ENCODE measurements at regions not wholly inside any gene's neighbourhood (a gene's known extent, or its start where the extent isn't known, plus 50 kb on each side); places are given as distances from the start of the nearest gene placed in this dataset.

DNA sequence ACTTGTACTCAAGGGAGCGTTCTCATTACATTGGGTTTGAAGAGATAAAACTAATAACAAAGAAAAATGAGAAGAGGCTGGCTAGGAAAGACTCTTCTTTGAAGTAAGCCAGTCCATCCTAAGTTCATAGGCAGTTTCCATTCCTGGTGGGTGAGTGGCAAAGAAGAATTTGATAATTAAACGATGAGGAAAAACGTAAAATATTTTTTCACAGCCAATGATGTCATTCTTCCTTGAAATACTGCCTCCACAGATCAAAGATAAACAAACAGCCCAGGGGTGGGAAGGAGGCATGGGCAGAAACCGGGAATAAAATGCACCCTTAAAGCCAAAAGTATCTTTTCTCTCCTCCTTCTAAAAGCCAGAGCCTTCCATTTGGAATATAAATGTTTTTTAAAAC is 346.6 kb downstream of the PMP22 start:
- no peak for DNase-seq (ENCODE audit: low read depth in 4 of 4, low spot score in 2 of 4)

DNA sequence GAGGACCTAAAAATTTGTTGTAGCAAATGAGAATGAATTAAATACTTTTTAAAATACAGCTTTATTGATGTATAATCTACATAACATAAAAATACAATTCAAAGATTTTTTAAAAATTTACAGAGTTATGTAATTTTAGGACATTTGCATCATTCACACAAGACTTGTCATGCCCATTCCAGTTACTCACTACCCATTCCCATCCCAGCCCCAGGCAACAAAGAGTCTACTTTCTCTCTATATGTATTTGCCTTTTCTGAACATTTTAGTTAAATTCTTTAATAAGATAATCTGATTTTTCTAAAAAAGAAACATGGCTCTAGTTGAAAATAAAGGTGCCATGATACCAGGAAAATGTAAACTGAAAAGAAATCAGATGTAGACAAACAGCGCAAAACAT is 354.2 kb downstream of the PMP22 start:
- DNase-seq (ENCODE audit: low read depth in 4 of 4, low spot score in 2 of 4) = no peak

DNA sequence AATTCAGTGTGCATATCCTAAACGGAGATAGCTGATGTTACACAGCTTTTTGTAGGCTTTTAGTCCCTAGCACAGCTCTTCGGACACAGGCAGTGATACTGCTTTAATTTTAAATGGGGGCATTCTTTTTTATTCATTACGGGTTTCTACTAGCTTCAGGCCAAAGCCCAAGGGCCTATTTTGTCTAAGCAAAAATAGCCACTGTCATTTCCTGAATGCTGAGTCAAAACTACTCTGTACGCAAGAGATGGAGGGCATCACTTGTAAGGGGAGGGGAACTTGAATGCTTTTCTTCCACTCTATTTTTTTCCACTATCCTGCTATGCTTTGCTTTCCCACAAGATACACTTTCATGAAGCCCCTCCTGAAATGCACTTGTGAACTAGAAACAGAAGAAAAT is 360.7 kb downstream of the PMP22 start:
- no peak for DNase-seq (ENCODE audit: low read depth in 4 of 4, low spot score in 2 of 4)

DNA sequence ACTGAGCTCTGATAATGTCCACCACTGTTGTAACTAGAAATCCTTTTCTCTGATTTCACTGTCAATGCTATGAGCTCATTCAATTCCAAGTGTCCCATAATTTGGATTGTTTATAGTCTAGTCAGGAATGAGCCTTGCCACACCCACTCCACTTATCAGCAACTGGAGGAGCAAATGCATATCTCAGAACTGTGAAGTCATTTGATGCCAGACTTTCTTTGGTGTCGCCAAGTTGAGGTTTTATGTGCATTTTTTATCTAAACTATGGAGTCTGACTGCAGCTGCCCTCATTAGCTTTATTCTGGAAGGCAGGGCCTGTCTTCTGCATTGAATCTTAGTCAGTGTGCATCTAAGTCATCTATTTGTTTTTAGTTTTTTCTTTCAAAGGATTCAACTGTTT is 361.3 kb downstream of the PMP22 start:
- no peak for DNase-seq (ENCODE audit: low read depth in 4 of 4, low spot score in 2 of 4)

DNA sequence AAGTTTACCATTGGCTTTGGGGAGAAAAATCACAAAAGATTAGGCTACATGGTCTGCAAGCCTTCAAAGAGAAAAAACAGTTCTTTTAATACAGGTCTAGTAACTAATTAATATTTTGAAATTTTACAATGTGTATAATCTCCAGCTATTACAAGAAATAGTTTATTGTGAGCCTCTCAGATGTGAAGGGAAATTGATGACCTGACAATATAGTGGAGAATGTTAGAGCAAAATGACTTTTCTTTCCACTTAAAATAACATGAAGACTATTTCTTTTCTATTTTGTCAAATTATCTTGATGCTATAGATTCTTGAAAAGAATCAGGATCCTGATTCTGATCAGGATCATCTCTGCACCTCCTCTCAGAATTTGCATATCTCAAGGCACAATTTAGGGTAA is 362.3 kb downstream of the PMP22 start:
- DNase-seq (ENCODE audit: low read depth in 4 of 4, low spot score in 2 of 4) = no peak

DNA sequence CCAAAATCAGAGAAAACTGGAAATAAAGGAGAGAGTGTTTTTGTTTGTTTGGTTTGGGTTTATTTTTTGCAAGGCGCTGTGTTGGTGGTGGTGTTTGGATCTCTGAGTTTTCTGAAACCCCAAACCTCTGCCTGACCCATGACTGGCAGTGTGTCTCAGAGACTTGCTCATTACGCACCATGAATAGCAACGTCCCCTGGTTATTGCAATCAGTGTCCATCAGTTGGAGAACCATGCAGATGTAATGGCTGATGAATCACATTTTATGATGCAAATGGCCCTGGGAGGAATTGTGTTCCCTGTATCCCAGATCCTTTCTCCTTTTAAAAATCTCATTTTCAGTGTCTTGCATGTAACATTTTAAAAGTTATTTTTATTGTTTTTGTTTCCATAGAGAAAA is 362.8 kb downstream of the PMP22 start:
- no peak for DNase-seq (ENCODE audit: low read depth in 4 of 4, low spot score in 2 of 4)

DNA sequence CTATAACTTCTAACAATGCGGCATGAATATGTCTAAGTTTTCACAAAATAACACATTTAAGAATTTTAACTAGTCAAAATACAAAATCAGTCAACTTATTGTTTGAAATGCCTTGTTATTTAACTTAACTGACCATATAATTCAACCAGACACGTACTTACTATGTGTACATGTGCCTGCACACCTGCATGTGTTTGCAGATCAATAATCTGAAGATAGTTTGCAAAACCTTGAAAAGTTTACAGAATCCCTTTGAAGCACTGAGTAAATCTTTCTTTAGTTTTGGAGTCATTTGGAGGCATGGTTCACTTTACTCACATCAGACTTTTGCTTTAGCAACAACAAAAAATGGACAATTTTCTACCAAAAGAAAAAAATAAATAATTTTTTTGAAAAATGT is 363.8 kb downstream of the PMP22 start:
- DNase-seq (ENCODE audit: low read depth in 4 of 4, low spot score in 2 of 4) = no peak

DNA sequence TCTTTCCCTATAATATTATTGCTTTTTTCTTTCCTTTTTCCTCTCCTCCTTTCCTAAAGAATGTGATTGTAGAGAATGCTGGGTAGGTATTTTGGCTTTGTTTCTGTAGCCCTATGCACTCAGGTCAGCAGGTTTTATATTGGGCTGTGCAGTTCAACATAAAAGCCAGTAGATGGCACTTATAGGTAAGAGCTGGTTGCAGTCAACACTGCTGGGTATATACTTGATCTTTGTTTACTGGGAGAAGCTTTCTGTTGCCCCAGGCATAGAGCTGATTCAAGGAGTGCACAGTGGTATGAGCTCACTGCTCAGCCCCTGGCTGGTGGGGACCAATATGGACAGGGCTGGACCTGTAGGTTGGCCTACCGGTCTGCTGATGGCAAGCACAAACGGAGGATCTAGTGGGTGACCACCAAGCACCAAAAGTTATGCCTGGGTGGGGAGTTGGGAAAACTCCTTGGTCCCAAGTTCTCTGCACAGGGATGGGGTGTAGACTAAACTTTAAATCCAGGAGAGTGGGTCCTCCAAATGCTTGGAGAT is 378.9 kb downstream of the PMP22 start:
- DNase-seq (ENCODE audit: low read depth in 4 of 4, low spot score in 2 of 4) = no peak

DNA sequence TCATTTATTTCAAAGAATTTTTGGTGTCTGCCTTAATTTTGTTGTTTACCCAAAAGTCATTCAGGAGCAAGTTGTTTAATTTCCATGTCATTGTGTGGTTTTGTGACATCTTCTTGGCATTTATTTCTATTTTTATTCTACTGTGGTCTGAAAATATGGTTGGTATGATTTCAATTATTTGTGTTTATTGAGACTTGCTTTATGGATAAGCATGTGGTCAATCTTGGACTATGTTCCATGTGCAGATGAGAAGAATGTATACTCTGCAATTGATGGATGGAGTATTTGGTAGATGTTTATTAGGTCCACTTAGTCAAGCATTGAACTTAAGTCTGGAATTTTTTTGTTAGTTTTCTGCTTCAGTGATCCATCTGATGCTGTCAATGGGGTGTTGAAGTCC is 383.0 kb downstream of the PMP22 start:
- DNase-seq (ENCODE audit: low read depth in 4 of 4, low spot score in 2 of 4) = no peak

DNA sequence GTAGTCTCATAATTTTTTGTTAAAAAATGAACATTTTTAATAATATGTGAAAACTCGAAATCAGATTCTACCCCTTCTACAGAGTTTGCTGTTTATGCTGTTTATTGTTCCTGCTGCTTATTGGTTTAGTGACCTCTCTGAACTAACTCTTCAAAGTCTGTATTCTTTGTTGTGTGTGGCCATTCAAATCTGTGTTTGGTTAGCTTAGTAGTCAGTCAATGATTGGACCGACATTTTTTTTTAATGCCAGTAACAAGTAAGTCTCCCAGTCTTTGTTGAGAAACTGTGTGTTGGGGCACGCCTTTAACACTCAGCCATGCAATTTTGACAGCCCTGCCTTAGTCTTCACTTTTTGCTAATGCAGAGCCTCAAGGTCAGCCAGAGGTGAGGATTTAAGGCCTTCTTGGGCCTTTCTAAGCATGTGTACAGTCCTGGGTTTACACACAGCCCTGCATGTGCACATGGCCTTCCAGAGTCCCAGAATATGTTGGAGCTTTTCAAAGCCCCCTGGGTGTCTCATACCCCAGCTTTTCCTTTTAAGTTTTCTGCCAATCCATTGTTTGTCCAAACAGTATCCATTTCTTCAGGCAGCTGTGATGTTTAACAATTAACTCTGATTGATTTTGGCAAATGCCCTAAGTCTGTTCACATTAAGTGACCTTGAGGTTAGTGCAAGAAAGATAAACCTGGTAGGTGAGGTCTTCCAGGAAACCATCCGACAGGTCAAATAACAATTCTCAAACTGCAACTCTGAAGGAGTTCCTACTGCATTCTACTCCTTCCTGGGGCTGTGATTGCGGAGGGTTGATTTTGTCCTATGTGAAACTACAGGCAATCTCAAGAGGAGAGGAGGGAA is 389.3 kb downstream of the PMP22 start:
- no peak for DNase-seq (ENCODE audit: low read depth in 4 of 4, low spot score in 2 of 4)

DNA sequence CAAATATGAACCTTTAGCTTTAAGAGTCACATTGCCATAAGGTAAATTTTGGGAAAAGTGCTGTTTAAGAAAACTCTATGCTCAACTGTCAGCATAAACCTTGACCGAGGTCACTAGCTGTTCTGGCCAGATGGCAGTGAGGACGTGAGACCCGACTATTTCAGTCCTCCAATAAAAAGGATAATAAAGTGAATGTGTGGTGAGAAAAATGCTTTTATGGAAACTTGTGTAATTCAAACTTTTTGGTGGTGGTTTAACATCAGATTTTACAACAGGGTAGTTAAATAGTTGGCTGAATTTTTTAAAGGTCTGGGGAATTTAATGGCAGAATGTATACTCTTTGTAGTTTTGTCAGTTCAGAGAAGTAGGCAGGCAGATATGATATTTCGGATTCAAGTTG is 391.1 kb downstream of the PMP22 start:
- no peak for DNase-seq (ENCODE audit: low read depth in 4 of 4, low spot score in 2 of 4)

DNA sequence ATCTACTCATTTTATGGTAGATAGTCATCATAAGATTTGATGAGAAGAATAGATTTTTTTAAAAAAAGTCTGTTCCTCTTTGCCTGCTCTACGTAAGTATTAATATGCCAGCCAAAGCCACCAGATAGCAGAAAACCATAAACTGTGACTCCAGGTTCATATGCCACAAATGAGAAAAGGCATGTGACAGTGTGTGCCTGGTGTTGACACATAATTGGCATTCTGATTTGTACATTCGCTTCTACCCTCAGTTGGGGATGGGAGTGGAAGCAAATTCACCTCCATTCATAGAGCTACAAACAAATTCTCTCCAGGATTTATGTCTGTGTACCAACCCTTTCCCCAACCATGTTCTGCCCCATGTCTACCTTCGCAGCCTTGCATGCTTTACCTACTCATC is 391.6 kb downstream of the PMP22 start:
- no peak for DNase-seq (ENCODE audit: low read depth in 4 of 4, low spot score in 2 of 4)

DNA sequence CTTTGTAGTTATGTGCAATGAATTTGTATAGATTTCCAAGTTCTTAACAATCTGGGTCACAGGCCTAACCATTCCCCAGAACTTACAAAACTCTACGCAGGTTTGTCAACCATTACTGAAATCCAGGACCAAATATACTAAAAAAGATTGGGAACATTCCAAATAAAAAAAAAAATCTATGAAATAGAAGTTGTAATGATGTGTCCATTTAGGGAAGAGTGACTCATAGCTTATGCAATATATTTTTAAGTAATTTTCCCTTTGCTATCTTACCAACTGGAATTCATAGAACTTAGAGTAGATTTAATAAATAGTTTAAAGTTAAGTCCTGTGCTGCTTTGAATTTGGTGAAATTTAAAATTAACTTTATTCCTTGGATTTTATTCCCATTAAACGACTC is 393.2 kb downstream of the PMP22 start:
- no peak for DNase-seq (ENCODE audit: low read depth in 4 of 4, low spot score in 2 of 4)

DNA sequence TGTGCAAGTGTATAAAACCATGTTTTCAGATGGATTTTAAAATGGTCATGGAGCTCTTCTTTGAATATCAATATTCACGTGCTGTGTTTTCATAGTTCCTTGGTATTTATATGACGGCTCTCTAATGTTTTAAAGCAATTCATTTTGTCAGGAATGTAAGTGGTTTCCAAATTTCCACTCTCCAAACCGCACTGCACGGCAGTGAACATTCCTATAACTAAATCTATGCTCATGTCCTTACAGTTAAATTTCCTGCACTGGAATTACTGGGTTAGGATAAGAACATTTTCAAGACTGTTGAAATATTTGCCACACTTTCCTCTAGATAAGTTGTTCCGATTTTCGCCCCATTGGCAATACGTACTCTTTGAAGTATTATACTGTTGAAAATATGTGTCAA is 398.9 kb downstream of the PMP22 start:
- DNase-seq (ENCODE audit: low read depth in 4 of 4, low spot score in 2 of 4) = no peak

DNA sequence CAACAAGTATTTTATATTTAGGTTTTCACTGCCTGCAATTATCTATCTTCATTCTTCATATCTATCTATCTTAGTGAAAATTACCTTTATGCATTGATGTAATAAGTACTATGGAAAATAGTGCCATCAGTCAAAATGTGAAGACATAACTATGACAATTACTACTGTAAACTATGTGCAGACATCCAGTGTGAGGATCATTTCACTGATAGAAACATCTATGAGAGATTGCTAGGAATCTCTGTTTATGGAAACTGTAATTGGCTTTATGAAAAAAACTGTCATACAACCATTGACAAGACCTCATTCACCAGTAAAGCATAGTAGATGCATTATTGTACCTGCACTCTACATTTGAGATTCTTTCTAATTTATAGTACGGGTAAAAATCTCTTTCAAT is 401.0 kb downstream of the PMP22 start:
- DNase-seq (ENCODE audit: low read depth in 4 of 4, low spot score in 2 of 4) = no peak

DNA sequence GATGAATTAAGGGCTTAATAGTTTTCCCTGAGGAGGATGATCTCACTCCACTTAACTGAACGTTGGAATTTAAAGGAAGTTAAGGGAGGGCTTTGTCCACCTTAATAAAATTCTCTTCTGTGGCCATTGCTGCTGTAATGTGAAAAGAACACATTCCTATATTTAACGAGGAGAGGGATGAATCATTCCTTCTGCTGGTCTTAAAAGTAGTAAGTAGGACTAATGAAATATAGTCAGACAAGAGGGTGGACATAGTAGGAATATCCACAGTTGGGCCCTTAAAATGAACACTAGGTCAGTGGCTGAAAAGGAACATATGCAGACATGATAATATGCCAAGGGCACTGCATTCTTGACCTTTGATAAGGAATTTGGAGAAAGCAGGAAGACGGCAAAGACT is 405.6 kb downstream of the PMP22 start:
- DNase-seq (ENCODE audit: low read depth in 4 of 4, low spot score in 2 of 4) = no peak

DNA sequence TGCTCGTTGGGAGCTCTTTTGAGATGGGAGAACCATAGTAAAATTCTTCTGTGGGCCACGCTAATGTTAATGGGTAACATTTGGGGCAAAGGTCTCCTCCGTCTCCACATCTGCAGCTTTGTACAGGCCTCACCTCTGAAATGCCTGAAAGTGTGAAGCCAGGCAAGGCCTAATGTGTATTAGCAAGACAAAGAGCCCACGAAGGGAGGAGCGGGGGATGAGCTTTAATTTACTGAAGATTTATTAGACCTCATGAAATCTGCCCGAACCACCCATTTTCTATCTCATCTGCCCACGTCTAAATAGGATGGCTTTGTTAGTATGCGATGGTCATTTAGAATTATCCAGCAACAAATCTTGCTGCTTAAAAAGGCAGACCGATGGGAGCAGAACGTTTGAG is 408.9 kb downstream of the PMP22 start:
- DNase-seq (ENCODE audit: low read depth in 4 of 4, low spot score in 2 of 4) = peak in 2 of 4 donors; percentile 34 to 37

DNA sequence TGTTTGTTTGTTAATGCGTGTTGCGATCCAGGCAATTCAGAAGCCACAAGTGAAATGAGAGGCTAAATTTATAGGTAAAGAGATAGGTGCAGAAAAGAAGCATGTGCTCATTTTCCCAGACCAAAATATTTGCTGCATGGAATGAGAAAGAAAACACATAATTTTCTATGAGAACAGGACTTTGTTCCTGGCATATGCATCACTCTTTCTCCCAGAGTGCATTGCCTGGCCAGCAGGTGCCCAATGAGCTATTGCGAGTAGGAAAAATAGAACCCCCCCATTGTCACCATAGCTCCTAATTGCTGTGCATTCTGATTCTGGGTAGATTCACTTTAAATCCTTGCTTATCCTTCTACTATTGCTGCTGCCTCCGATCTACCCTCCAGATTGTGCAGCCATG is 410.4 kb downstream of the PMP22 start:
- no peak for DNase-seq (ENCODE audit: low read depth in 4 of 4, low spot score in 2 of 4)

DNA sequence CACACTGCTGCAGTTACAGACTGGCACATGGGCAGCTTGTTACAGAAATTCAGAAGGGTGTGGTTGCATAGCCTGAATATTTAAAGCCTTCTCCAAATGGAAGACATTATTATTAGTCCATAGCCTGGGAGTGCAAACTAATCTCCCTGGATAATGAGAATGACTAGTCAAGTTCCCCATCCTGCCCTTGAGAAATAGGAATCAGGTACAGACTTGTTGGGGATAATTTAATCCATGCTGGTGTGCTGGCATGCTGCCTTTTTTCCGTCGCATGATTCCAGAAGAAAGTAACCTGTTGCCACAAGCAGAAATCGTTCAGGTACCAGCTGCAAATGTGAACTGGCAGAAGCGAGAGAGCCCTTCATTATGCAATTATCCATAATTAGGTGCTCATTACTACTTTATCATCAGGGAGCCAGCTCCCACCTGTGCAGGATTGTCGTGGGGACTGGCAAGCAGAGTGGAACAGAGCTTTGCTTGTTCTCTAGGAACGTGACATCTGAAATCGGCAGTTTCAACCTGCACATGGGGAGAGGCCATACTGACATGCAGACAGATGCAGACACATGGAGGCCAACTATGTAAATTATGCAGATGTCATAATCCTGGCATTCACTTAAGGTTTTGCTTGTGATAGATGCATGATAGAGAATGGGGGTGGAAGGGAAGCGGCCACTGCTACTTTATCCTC is 419.4 kb downstream of the PMP22 start:
- no peak for DNase-seq (ENCODE audit: low read depth in 4 of 4, low spot score in 2 of 4)

DNA sequence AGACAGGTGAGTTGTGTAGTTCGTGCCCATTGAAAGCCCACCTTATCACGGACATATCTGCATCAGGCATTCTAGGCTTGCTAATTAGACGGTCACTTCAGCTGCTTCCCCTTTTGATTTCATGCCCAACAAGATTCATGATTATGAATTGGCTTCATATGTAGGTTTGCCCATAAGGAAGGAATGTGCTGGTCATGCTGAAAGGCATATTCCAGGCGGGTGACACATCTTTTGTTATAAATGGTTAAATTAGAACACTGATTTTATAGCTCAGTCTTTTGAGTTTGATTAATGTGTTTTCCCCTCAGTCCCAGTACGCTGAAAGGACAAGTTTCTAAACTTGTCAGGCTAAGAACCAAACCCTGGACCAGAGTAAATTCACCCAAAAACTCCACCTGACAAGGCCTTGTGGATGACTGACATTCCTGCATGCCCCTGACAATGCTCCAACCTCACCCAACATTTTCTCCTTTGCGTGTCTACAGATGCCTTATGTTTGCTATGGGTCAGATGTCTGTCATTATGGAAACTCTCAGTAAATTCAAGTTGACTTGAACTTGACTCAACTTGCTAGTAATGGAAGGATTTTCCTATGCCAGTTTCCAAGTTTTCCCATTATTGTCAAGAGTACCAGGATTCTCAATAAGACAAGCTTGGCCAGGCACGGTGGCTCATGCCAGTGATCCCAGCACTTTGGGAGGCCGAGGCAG is 421.9 kb downstream of the PMP22 start:
- DNase-seq (ENCODE audit: low read depth in 4 of 4, low spot score in 2 of 4) = no peak

DNA sequence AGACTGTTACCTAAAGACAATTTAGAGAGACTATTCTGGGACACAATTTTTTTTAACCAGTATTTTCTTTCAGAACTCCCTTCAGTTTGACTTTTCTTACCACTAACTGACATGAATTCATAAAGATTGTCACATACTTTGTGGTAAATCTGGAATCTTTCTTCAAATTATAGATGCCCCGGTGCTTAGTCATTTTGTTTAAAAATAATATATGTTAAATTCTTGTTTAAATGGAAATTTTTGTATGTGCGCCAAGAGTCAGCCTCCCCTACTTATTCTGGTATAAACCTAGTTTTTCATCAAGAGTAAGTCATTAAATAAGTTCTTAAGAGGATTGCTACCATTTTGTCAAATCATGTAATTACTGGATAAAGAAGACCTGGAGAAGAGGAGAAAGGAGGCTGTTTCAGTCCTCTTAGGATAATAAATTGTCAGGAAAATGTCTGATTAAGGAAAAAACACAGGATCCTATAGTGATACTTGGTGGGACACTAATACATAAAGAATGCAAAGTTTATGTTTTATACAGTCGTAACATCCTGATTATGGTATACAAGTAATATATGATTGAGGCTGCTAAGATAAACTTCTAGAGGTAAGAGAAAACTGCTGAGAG is 424.4 kb downstream of the PMP22 start:
- DNase-seq (ENCODE audit: low read depth in 4 of 4, low spot score in 2 of 4) = no peak
